NB4 (cell line): ENCODE measurements at regions not wholly inside any gene's neighbourhood (a gene's known extent, or its start where the extent isn't known, plus 50 kb on each side); places are given as distances from the start of the nearest gene placed in this dataset.

Experiments used
- MYC ChIP-seq: IDR thresholded peaks from 2 replicates; pipeline ENCODE4 v1.6.1; 2011; ENCODE audit warnings: low read depth, low read length
- POLR2A ChIP-seq: IDR thresholded peaks from 2 replicates; pipeline ENCODE4 v1.6.1; 2011; ENCODE audit warnings: mild to moderate bottlenecking; ENCODE audit not compliant: insufficient read length; ENCODE audit errors: extremely low read depth
- TF ChIP-seq, protein P1 (sequence below): IDR thresholded peaks from one replicate; pipeline ENCODE4 v1.5.1; 2012; ENCODE audit warnings: low read depth, low read length
- TF ChIP-seq, protein P2 (sequence below): IDR thresholded peaks from 2 replicates; pipeline ENCODE4 v1.6.1; 2011; ENCODE audit warnings: low read depth, low read length

DNA sequence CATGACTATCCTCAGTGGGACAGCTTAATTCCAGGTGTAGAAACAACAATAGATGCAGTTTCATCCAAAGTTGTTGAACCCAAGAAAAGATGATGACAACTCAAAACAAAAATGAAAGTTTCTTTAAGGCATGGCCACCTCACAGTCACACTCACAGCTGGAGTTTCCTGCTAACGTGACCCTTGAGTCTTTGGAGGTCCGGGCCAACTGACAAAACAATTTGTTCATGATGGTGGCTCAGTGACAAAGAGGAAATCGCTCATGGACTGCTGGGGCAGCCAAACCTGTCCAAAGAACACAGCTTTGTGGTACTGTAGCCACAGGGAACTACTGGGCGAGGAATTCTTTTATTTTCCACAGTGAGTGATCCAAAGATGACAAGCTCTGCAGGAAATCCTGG lies 96.0 kb upstream of the JCAD start:
- TF ChIP-seq, protein P1, sequence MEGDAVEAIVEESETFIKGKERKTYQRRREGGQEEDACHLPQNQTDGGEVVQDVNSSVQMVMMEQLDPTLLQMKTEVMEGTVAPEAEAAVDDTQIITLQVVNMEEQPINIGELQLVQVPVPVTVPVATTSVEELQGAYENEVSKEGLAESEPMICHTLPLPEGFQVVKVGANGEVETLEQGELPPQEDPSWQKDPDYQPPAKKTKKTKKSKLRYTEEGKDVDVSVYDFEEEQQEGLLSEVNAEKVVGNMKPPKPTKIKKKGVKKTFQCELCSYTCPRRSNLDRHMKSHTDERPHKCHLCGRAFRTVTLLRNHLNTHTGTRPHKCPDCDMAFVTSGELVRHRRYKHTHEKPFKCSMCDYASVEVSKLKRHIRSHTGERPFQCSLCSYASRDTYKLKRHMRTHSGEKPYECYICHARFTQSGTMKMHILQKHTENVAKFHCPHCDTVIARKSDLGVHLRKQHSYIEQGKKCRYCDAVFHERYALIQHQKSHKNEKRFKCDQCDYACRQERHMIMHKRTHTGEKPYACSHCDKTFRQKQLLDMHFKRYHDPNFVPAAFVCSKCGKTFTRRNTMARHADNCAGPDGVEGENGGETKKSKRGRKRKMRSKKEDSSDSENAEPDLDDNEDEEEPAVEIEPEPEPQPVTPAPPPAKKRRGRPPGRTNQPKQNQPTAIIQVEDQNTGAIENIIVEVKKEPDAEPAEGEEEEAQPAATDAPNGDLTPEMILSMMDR, result no peak
- TF ChIP-seq, protein P2, sequence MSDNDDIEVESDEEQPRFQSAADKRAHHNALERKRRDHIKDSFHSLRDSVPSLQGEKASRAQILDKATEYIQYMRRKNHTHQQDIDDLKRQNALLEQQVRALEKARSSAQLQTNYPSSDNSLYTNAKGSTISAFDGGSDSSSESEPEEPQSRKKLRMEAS, result no peak
- TF ChIP-seq POLR2A (no peak), MYC (no peak)
